K562 (cell line): ENCODE measurements at regions not wholly inside any gene's neighbourhood (a gene's known extent, or its start where the extent isn't known, plus 50 kb on each side); places are given as distances from the start of the nearest gene placed in this dataset.

Source experiments
- ATAC-seq: fragments of 200-7000 bp; cut with Tn5 transposase; 3 replicates; pipeline ENCODE4 v1.9.1; 2020; ENCODE audit warnings: moderate library complexity
- BruUV-seq: library from RNA; stranded (reverse); fragments of 400-500 nt; replicated peaks from 2 replicates; lab custom pipeline; 2021; lab: Mats Ljungman, UMichigan
- CTCF ChIA-PET: fragments of 300-600 bp; formaldehyde crosslinking; extraction: SDS; loops from one replicate; lab custom pipeline; 2021; ENCODE audit warnings: low intra/inter-chr PET ratio; lab: Yijun Ruan, JAX
- POLR2A ChIA-PET: fragments of 300-600, 350-650 bp; sonication (Branson Sonifier 250); formaldehyde crosslinking; extraction: SDS; loops from one replicate; lab custom pipeline; 2021; ENCODE audit warnings: antibody characterized with exemption, inconsistent platforms; lab: Yijun Ruan, JAX
- DNase-seq, 4 experiments: peaks; one replicate each; pipeline versions ENCODE4 v3.0.0 to v3.0.0-alpha.2; 2011 to 2018; ENCODE audit warnings: low spot score in 3 of 4, mixed read lengths in 3 of 4; ENCODE audit errors: extremely low read depth in 1 of 4
- FAIRE-seq: peaks from 2 replicates; lab custom pipeline; 2011; peaks lifted over from hg19 to GRCh38; lab: Jason Lieb, UNC
- H2AFZ ChIP-seq: 2 replicates; pipeline ENCODE4 v1.6.0; 2011; ENCODE audit warnings: low read depth, low read length, control low read depth, inconsistent platforms
- H3K27ac ChIP-seq: fragments of 200-600 bp; 3 replicates; pipeline ENCODE4 v1.8.0; 2011; ENCODE audit warnings: low read depth, mild to moderate bottlenecking, control low read depth, inconsistent platforms, low read length, moderate library complexity, mixed read lengths; ENCODE audit errors: extremely low read depth
- H3K27me3 ChIP-seq, 2 experiments: fragments of 300-600 bp in 1 of 2; 2 replicates in 1 of 2; 3 replicates in 1 of 2; pipeline versions ENCODE4 v1.6.0 to v1.8.0; 2011; ENCODE audit warnings: inconsistent platforms in 2 of 2, low read length in 2 of 2, mild to moderate bottlenecking in 1 of 2, mixed read lengths in 1 of 2, moderate library complexity in 1 of 2; ENCODE audit not compliant: control insufficient read depth in 2 of 2, insufficient read depth in 2 of 2
- H3K36me3 ChIP-seq: fragments of 300-600 bp; 3 replicates; pipeline ENCODE4 v1.8.0; 2011; ENCODE audit warnings: mild to moderate bottlenecking, low read length, inconsistent platforms; ENCODE audit not compliant: control insufficient read depth, insufficient read depth
- H3K4me1 ChIP-seq, 2 experiments: fragments of 200-600 bp in 1 of 2; replicated peaks in 1 of 2; 2 replicates in 1 of 2; 3 replicates in 1 of 2; pipeline versions ENCODE4 v1.5.1 to v1.8.0; 2011; ENCODE audit warnings: inconsistent platforms in 2 of 2, low read length in 2 of 2, mild to moderate bottlenecking in 1 of 2, mixed read lengths in 1 of 2, moderate library complexity in 1 of 2; ENCODE audit not compliant: control insufficient read depth in 2 of 2, insufficient read depth in 2 of 2
- H3K4me2 ChIP-seq: 2 replicates; pipeline ENCODE4 v1.6.1; 2011; ENCODE audit warnings: low read length, control low read depth, inconsistent platforms, mixed read lengths; ENCODE audit not compliant: insufficient read depth
- H3K4me3 ChIP-seq: fragments of 200-600 bp; sonication (generic), shearing (Covaris generic); 2 replicates; pipeline ENCODE4 v1.5.1; 2016; ENCODE audit warnings: control low read depth, inconsistent platforms
- H3K79me2 ChIP-seq: fragments of 200-600 bp; 3 replicates; pipeline ENCODE4 v1.8.0; 2011; ENCODE audit warnings: low read length, inconsistent platforms; ENCODE audit not compliant: control insufficient read depth, insufficient read depth
- H3K9ac ChIP-seq, 2 experiments: 2 replicates each; pipeline versions ENCODE4 v1.6.0 to v1.6.1; 2011; ENCODE audit warnings: low read depth in 2 of 2, low read length in 2 of 2, control low read depth in 1 of 2, inconsistent platforms in 1 of 2, mild to moderate bottlenecking in 1 of 2, mixed read lengths in 1 of 2; ENCODE audit not compliant: insufficient read depth in 1 of 2
- H3K9me1 ChIP-seq: one replicate; pipeline ENCODE4 v1.6.0; 2011; ENCODE audit warnings: inconsistent platforms, mild to moderate bottlenecking, low read length, moderate library complexity; ENCODE audit not compliant: control insufficient read depth, insufficient read depth
- H3K9me3 ChIP-seq: replicated peaks from 2 replicates; pipeline ENCODE4 v1.5.1; 2011; ENCODE audit warnings: low read depth, low read length, inconsistent platforms; ENCODE audit not compliant: control insufficient read depth, insufficient read depth
- H4K20me1 ChIP-seq: replicated peaks from 2 replicates; pipeline ENCODE4 v1.6.1; 2011; ENCODE audit warnings: low read length, inconsistent platforms, mixed read lengths; ENCODE audit not compliant: control insufficient read depth, insufficient read depth
- PHB ChIP-seq: fragments of 250-450 bp; sonication (Bioruptor Pico); IDR thresholded peaks from 2 replicates; pipeline ENCODE4 v1.5.0; 2021
- PHF8 ChIP-seq: fragments of 200-600 bp; sonication (generic); IDR thresholded peaks from 2 replicates; pipeline ENCODE4 v1.6.1; 2012; ENCODE audit warnings: mixed run types, mild to moderate bottlenecking, inconsistent platforms, low read length, moderate library complexity, borderline replicate concordance
- ZNF121 ChIP-seq: sonication (generic); formaldehyde crosslinking; conservative IDR thresholded peaks from 2 replicates; pipeline ENCODE4 v1.8.0; 2022; ENCODE audit warnings: missing genetic modification reagents
- ZNF217 ChIP-seq: sonication (generic); formaldehyde crosslinking; IDR thresholded peaks from 2 replicates; pipeline ENCODE4 v1.8.0; 2022; ENCODE audit warnings: mild to moderate bottlenecking, missing genetic modification reagents
- WGBS: fragments of 100-300 bp; shearing (Covaris generic); methylation state at CpG from one replicate; pipeline ENCODE4 v1.1.6; 2016; ENCODE audit warnings: low coverage, mixed read lengths; ENCODE audit not compliant: insufficient coverage; ENCODE audit errors: missing lambda C conversion rate; 5-methylcytosine and 5-hydroxymethylcytosine counted together
- in situ Hi-C: fragments of 300-500 bp; cut with MboI; formaldehyde crosslinking; loops from 4 replicates; pipeline ENCODE4 v1.15.0; 2018; ENCODE audit warnings: inconsistent platforms, mixed read lengths
- intact Hi-C: fragments of 100-400 bp; cut with micrococcal nuclease; formaldehyde crosslinking; loops from 2 replicates; pipeline ENCODE4 v1.14.2; 2022

DNA sequence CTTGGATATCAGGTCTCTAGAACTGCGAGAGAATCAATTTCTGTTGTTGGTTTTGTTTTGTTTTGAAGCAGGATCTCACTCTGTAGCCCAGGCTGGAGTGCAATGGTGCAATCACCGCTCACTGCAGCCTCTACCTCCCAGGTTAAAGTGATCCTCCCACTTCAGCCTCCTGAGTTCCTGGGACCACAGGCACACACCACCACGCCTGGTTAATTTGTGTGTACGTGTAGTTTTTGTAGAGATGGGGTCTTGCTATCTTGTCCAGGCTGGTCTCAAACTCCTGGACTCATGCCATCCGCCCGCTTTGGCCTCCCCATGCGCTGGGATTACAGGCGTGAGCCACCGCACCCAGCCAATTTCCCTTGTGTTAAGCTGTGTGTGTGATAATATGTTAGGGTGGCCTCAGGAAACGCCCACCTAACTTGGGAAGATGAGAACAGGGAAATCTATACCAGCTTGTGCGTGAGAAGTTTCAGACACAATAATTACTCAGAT lies 109.6 kb downstream of the SIK1 start:
- no peak overlapping the region for H3K4me2 ChIP-seq
- CTCF ChIA-PET, result no interaction called here
- TF ChIP-seq PHB (CRISPR knock-in tag), result no peak
- TF ChIP-seq ZNF121 (CRISPR knock-in tag), result peak; percentile 68
- peaks cover 0 to 9% of the 10 kb centered on the region in 2 experiments; a peak in 1 of 5 replicates for H3K4me1 ChIP-seq
- no peak overlapping the region for H3K9ac ChIP-seq
- no peak overlapping the region for H2AFZ ChIP-seq
- in situ Hi-C loops, result no loop called here
- no peak overlapping the region for H3K27ac ChIP-seq
- BruUV-seq, result no TSS peak
- intact Hi-C loops, result no loop called here
- peaks cover 27 to 84% of the 10 kb centered on the region in 2 experiments; a peak in 4 of 5 replicates for H3K27me3 ChIP-seq
- POLR2A ChIA-PET, result interaction anchor here (0.5 to 0.8 kb wide), 2 partner anchors 9 to 704 kb away, joined by 3 read pairs; no protein-coding TSS in a partner anchor
- no peaks in the 10 kb centered on the region for H3K79me2 ChIP-seq
- WGBS, result 13% methylated on average over 11 of the region's 11 CpGs
- H3K9me1 ChIP-seq, result no peaks in the 10 kb centered on the region
- DNase-seq (no peak), FAIRE-seq (no peak), ATAC-seq (no peak)
- H4K20me1 ChIP-seq, result no peaks in the 10 kb centered on the region
- H3K9me3 ChIP-seq, result no peaks in the 10 kb centered on the region
- H3K4me3 ChIP-seq, result no peak overlapping the region
- H3K36me3 ChIP-seq, result no peaks in the 10 kb centered on the region

DNA sequence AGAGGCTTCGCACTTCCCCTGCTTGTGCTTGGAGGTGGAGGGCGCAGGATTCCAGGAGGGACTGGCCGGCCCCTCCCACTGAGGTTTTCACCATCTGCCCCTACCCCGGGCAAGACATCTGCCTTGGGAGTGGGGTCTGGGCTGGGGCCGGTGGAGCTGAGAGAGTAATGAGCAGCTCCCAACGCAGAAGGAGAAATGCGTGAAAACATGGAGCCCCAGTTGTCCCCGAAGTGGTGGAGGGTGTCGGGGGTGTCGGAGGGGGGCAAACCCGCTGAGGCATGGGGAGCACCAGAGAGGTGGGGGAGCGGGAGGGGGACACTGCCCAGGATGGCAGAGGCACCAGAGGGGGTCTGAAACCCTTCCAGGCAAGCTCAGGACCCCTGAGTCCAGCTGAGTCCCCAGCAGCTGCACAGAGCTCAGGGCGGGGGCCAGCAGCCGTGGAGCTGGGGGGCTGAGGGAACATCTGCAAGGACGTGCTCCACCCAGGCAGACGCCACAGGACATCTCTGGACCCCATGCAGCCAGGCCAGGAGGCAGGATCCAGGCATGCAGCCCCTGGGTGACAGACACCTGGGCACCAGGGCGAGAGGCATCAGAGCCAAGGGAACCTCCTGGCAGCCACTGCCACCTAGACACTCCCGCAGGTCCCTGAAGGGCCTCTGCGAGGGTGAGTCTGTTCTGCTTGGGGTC lies 110.6 kb downstream of the SIK1 start:
- H3K9ac ChIP-seq, result no peak overlapping the region; a peak in 1 of 4 replicates
- ChIA-PET POLR2A (interaction anchor here (0.5 to 0.8 kb wide), 2 partner anchors 11 to 26 kb away, joined by 3 to 6 read pairs; no protein-coding TSS in a partner anchor), CTCF (no interaction called here)
- peaks cover 0 to 7% of the 10 kb centered on the region in 2 experiments; a peak in 1 of 5 replicates for H3K4me1 ChIP-seq
- WGBS, result under 1% methylated on average over 18 of the region's 19 CpGs
- no peak overlapping the region for H3K4me3 ChIP-seq
- no peaks in the 10 kb centered on the region for H3K36me3 ChIP-seq
- H3K4me2 ChIP-seq, result no peak overlapping the region
- in situ Hi-C loops (no loop called here), intact Hi-C loops (no loop called here)
- DNase-seq, result no peak
- TF ChIP-seq ZNF217 (CRISPR knock-in tag) (no peak), PHF8 (peak; percentile 11; the same call in 1 of the 2 replicates)
- TF ChIP-seq, all 486 proteins: peak for 1
- BruUV-seq, result no TSS peak
- Histone ChIP-seq H4K20me1 (no peaks in the 10 kb centered on the region), H2AFZ (no peak overlapping the region), H3K27me3 (peaks cover 31 to 86% of the 10 kb centered on the region in 2 experiments; a peak in 4 of 5 replicates), H3K9me1 (no peaks in the 10 kb centered on the region), H3K79me2 (no peaks in the 10 kb centered on the region), H3K9me3 (no peaks in the 10 kb centered on the region), H3K27ac (no peak overlapping the region)
- FAIRE-seq (no peak), ATAC-seq (no peak)
